Femur (tissue), 1 donor: ENCODE measurements at regions not wholly inside any gene's neighbourhood (a gene's known extent, or its start where the extent isn't known, plus 50 kb on each side); places are given as distances from the start of the nearest gene placed in this dataset.

Source experiments
- DNase-seq: peaks from one replicate; pipeline ENCODE4 v3.0.0-alpha.2; 2017

DNA sequence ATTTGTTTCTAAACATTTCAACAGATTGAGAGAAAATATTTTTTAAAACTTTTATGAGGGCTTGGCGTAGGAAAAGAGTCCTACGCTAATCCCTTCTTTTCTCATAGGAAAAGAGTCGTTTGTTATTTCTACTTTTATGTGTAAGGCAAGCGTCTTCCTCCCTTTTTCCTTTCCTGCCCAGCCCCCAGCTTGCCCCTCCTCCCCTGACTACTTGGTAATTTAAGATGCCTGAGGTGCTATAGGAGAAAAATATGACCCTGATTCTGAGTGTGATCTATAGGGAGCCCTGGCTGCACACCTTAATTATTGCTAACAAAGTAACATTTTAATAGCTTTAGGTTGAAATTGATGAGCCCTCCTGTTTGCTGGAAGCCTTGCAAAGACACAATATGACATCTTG is 373.6 kb downstream of the PBX1 start:
- no peak for DNase-seq

DNA sequence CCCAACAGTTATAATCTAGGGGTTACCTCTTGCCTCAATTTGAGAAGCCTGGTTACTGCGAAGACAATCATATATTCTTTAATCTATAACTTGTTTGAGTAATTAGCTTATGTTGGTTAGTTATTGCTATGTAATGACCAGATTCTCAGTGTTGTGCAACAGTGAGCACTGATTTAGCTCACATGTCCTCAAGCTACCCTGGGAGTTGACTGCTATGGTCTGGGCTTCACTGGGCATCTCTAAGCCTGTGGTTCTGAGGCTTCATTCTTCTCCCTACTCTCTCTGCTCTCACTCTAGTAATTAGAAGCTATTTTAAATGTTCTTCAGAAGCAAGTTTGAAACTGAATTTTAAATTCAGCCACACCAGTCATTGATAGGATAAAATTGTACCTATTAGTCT is 371.8 kb downstream of the PBX1 start:
- no peak for DNase-seq

DNA sequence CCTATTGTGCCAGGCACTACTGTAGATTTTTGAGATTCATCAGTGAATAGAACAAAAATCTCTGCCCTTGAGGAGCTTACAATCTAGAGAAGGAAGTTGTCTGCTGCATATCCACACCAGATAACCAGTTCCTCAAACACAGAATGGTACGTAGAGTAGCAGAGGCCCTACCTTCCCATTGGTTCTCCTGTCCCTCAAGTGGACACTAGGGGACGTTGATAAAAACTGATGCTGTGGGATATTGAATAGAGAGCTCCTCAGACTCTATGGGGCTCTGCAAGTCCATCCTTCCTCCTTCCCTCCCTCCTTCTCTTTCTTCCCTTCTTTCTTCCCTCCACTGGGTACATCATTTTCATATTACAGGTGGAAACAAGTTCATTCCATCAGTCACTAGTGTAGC is 371.3 kb downstream of the PBX1 start:
- DNase-seq = no peak

DNA sequence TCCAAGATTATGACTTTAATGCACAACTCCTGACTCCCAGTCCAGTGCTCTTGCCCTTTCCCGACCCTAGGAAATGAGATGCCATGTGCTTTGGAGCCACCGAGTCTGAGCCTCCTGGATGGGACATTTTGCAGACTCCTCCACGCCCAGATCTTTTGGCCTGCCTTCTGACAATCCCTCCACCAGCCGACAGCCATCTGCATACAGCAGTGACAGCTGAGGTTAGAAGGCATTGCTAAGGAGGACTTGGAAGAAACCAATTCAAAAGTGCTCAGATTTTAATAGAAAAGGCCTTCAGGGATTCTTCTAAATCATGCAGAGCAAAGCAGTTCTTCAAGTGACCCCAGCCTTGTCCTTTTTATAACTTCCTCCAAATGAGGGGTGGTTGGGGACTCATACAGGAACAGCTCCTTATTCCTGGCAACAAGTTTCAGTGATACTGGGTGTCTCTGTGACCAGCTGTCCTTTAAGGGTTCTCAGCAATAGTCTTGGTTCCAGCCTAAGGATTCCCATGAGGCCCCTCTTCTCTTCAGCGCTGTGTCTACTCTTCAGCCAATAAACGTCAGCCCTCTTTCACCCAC is 369.3 kb downstream of the PBX1 start:
- DNase-seq = no peak

DNA sequence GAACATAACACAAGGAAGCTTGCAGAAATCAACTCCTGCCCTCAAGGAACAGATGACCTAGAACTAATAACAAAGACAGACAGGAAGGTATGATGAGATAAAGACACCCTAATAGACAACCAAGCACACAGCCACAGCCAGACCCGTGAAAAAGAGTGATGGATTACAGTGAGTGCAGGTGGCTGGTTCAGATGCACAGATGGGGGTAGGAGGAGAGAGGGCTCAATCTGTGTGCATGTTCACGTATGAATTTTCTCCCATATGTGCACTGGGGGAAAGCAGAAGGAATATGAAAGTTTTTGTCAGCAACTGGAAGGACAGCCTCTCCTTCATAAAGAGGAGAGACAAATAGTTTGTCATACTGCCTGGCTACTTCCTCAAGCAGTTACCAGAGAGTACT is 367.1 kb downstream of the PBX1 start:
- DNase-seq = no peak

DNA sequence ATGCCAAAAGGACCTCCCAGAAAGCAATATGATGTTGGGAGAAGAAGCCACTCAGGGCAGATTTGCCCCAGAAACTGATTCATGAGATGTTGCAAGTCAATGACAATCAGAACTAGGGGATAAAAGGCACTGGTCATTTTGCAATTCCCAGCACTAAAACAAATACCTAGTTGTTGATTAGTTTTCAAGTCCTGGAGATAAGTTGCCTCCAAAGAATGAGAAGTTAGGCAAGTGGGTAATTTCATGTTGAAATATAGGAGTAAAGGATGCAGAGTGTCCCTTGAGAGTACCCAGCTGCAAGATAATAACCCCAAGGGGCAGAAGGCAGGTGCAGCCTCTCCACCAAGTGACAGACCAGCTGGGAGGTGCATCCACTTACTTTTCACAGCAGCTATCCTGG is 363.6 kb downstream of the PBX1 start:
- no peak for DNase-seq

DNA sequence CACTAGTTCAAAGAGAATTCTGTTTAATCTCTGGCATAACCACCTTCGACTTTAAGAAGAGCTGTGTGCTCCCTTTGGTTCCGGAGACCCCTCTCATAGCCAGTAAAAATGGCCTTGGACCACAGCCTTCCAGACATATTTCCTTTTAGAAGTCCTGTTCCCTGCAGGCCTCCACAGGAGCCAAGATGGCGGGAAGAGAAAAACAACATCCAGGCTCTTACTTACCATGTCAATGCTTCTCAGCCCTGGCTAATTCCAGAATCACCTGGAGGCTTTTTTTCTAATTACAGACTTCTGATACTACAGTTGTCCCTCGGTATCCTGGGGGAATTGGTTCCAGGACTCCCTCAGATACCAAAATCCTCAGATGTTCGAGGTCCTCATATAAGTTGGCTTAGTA is 362.5 kb downstream of the PBX1 start:
- DNase-seq = no peak

DNA sequence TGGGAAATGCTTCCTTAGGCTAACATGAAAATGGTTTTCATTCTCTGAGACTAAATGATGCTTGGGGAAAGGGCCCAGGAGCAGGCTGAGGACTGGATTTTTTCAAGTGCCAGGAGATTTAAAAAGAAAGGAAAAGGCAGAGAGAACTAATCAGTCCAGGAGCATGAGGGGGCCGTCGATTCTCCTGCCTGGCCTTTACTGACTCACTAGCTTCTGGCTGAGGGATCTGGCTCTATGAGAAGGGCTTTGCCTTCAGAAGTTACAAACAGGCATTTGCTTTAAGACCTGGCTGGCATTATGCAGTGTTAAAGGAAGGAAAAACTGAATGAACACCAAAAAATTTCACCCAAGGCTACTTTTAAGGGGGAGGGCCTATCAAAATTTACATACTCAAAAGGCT is 359.2 kb downstream of the PBX1 start:
- DNase-seq = no peak

DNA sequence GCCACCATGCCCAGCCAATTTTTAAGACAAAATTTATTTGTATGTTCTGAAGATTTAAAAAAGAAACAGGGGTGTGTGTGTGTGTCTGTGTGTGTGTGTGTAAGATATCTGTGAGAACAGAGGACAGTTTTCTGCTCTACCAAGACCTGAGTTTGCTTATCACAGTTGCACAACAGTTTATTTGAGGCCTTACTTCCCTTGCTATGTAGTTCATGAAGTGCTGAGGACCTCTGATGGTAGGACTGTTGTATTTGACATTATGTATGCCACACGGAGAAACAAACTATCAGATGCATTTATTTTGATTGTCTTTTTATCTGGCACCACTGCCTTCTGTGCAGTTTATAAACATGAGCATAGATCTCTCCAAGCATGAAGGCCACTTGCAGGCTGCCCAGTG is 355.2 kb downstream of the PBX1 start:
- DNase-seq = no peak

DNA sequence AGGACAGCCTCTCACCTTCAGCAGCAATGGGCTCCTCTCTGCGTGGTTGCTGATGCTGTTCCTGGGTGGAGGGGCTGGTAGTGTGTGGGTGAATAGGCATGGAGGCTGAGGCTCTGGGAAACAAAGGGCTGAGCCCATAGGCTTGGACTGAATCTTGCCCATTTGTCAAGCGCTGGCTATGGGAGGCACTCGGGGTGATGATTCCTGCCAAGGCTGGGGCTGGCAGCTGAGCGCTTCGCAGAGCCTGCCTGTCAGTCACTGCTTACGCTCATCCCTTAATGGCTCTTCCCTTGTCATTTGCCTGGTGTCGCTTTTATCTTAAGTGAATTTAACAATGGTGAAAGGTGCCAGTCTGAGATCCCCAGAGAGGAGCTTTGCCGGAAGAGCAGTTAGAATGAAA is 353.3 kb downstream of the PBX1 start:
- no peak for DNase-seq

DNA sequence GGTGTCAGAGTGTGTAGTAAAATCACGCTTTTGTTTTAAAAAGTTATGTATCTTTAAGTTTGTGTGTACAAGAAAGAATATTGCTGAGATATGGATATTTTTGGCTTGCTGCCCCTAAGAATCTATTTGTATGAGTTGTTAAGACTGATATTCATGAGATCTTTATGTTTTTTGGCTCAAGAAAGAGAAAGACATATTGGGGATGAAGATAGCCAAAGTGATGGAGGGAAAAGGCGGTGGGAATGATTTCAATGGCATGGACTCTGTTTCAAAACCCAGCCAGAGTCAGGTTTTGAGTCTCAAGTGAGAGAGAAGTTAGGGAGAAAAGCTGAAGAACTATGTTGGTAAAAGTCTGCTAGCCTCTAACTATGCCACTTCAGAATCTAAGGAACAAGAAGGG is 351.7 kb downstream of the PBX1 start:
- no peak for DNase-seq

DNA sequence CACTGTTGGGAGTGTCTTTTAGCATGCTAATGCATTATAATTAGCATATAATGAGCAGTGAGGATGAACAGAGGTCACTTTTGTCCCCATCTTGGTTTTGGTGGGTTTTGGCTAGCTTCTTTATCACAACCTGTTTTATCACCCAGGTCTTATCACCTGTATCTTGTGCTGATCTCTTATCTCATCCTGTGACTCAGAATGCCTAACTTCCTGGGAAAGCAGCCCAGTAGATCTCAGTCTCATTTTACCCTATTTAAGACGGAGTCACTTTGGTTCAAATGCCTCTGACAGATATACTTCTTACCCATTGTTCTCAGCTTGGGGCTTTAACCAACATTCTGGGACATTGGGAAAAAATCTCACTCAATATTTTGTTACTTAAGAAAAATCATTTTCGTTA is 348.7 kb downstream of the PBX1 start:
- no peak for DNase-seq

DNA sequence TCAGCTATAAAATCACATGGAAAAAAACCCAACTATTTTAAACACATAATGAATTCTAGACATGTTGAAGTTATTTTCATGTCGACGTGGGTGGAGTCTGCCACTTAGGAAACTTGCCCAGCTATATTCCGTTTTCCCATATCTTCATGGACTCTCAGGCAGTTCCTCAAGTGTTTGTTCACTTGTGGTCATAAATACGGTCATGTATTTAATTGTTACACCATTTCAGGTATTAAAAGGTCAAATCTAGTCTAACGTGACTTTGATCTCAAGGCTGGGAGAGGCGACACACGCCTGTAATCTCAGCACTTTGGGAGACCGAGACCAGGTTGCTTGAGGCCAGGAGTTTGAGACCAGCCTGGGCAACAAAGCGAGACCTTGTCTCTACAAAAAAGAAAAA is 346.9 kb downstream of the PBX1 start:
- no peak for DNase-seq

DNA sequence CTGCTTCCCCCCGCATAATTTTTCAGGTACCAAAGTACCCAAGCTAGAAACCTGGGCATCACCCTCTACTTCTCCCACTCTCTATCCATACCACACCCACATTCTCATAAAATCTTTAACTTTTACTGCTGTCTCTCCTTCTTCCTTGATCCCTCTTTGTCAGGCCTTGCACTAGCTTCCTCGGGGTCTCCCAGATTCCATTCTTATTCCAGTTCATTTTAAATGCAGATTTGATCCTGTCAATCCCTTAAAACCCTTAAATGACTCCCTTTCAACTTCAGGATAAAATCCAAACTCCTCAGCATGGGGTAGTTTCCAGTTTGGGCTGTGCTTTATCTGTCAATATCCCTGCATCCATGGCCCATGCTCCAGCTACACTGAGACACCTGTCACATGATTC is 343.5 kb downstream of the PBX1 start:
- no peak for DNase-seq
